ENCODE measurements at regions not wholly inside any gene's neighbourhood (a gene's known extent, or its start where the extent isn't known, plus 50 kb on each side); places are given as distances from the start of the nearest gene placed in this dataset.
"Not testable (repeated sequence)": the region's sequence is repeated elsewhere in the genome, so short reads cannot be mapped to it uniquely, and the experiment has no call there.

DNA sequence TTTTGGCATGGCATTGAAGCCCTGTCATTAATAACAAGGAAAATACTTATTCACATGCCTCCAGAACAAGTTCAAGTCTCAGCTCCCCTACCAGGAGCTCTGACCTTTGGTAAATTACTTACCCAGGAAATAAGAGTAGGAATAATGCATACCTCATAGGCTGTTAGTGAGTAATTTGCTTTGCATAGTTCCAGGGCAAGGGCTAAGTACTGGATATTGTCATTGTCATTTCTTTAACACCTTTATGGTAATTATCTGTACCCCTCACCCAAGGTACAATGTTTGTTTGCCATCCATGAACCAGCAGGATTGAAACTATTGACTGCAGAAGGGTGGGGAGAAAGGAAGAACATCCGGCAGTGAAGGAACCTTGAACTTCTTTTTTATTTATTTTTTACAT, 148.5 kb downstream of the SOX2 start:
- no peak for DNase-seq

DNA sequence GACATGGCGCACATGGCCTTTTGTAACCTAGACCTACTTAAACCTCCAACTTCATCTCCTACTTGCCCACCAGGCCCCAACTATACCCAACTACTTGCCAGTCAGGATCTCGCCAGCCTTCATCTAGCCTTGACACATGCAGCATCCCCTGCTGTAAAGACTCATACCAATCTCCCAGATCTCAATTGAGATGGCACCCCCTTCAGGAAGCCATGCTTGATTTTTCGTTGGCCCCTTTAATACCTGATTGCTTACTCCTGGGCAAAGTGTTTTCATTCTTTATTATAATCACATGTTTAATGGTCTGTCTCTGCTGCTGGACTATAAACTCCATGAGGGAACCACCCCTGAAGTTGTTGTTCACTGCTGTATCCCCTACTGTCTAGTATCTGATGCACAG, 150.8 kb downstream of the SOX2 start:
- no peak for DNase-seq

DNA sequence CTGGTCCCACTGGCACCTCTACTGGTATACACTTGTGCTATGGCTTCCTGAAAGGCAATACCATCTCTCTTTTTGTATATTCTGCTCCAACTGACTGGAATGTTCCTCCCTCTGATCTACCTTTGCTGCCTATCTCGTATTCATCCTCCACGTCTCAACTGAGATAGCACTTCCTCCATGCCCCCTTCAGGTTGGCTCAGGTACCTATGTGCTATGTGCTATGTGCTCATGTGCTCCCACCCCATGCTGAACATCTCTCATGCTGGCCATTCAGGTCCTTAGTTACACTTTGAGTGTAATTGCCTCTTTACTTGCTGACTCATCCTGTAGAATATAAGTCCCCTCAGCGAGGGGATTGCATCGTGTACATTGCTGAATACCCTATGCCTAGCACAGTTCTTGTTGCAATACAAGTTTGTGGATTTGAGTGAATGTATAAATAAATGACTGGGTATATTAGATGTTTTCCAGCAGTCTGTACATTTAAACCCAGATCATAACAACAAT, 156.9 kb downstream of the SOX2 start:
- no peak for DNase-seq

DNA sequence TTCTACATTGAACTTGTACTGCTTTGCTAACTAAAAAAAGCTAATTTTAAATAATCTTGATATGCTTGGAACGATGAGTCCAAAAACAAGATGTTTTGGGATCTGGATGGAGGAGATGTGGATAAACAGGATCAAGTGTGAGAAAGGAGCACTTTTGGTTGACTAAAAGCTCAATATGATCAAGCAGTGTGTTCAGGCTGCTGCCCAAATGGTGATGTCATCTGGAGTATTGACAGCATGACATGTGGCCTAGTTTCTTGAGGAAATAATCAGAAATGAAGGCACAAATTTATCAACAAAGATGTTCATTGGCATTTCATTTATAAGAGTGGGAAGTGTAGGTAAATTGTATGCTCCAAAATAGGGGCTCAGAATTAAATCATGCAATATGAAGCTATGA, 161.2 kb downstream of the SOX2 start:
- no peak for DNase-seq

DNA sequence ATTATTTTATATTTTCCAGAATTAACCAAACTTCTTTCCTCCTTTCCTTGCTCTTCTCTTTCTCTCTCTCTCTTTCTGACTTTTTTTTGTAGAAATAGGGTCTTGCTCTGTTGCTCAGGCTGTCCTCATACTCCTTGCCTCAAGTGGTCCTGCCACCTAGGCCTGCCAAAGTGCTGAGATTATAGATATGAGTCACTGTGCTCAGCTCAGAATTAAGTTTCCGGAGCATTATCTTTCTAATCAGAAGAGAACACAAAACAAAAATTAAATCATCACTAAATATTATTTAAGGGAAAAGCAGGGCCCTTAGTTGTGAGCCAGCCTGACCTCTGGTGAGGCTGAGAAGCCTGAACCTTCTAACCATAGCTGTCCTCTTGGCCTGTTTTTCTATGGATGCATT, 168.2 kb downstream of the SOX2 start:
- no peak for DNase-seq

DNA sequence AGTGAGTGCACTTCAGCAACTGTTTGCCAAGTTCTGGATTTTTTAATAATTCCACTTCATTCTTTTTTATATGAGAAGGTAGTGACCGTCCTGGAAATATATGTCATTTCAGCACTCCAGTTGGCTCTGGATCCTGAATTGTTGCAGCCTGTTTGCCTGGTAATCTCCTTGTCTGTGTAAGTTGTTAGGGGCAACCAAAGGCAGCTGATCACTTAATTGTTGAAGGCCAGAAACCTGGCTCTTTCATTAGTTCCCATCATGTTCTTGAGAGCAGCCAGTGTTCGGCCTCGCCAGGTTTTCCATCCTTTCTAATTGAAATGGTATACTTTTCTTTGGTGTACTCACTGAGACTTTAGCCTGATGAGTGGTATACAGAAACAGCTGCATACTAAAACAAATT, 168.6 kb downstream of the SOX2 start:
- no peak for DNase-seq

DNA sequence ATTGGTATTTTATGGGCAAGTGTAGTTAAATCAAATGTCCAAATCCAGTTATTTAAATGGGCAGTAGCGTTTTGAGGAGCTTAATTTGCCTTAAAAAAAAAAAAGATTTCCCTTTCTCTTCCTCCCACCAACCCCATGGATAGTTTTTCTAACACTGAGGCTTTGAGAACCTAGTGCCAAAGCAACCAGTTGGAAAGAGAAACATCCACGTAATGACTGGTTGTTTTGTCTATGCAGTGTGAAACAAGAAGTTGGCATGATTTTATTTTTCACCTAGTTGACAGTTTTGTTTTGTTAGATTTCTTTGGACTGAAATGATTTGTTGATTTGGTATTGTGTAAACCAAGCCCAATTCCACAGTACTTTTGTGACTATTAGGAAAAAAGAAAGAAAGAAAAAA, 170.0 kb downstream of the SOX2 start:
- no peak for DNase-seq

DNA sequence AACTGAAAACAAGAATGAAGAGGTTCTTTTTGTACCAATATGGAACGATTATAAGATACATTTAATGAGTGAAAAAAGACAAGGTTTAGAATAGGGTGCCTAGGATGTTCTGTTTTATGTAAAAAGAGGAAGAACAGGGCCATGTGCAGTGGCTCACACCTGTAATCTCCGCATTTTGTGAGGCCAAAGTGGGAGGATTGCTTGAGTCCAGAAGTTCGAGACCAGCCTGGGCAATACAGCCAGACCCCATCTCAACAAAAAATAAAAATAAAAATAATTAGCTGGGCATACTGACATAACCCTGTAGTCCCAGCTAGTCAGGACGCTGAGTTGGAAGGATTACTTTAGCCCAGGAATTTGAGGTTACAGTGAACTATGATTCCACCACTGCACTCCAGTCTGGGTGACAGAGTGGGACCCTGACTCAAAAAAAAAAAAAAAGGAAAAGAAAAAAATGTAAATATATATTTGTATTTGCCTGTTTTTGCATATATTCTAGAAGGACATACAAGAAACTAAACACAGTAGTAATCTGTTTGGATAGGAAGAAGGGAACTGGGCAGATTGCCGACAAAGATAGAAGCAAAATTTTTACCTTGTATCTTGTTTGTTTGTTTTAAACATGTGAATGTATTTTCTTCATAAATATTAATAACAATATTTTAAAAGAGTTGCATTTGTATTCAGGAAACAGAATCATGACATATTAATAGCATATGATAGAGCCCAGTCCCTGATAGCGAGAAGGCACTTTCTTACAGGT, 174.3 kb downstream of the SOX2 start:
- no peak for DNase-seq

DNA sequence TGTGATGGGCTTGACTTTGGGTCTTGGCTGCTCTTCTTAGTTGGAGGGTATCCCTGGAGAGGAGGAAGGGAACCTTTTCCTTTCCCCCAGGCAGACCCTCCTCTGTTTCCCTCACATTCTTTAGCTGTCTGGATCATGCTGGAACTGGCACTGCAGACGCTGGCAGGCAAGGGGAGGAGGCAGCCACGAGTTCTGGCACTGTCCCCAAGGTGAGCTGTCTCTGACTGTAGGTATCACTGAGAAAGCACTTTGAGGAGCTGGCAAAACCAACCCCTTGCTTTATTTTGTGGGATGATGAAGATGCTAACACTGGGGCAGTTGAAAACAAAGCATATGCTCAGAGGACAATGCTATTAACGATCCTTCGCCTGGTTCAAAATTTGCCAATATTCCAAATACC, 175.0 kb downstream of the SOX2 start:
- DNase-seq: no peak

DNA sequence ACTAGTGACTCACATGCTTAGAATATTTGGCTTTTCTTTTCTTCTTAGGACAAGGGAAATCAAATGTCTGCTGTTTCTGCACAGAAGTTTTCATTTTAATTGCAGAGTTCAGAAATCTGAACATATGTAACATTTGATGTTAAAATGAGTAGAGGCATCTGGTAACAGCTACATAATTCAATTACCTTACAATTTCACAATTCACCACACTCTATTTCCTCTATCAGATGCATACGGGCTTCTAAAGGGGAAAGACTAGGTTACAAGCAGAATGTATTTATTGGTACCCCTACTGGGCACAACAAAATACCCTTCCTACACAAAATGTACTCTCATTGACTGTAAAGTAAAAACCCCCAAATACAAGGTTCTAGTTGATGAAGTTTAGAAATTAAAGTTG, 176.0 kb downstream of the SOX2 start:
- no peak for DNase-seq

DNA sequence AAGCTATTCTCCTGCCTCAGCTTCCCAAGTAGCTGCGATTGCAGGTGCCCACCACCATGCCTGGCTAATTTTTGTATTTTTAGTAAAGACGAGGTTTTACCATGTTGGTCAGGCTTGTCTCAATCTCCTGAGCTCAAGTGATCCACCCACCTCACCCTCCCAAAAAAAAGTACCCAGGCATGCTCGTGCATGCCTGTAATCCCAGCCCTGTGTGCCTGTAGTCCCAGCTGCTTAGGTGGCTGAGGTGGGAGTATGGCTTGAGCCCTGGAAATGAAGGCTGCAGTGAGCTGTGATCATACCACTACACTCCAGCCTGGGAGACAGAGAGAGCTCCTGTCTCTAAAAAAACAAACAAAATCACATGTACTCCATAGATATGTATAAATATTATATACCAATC, 176.5 kb downstream of the SOX2 start:
- DNase-seq: no peak

DNA sequence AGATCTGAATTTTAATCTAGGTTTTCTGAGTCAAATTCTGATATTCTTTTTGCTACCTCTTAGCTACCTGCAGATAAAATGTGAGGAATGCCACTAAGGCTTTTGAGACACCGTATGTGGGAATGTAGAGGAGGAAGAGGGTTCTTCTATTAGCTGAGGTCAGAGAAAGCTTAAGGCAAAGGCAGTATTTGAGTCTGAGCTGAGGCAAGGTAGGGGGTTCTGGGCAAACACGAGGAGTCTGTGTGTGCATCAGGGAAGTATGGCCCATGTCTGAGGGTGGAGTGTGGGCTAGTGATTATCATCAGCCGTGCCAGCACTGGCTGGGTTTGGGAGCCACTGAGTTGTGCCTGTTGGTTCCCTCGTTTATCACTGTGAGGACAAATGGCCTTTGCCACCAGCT, 181.1 kb downstream of the SOX2 start:
- DNase-seq: no peak

DNA sequence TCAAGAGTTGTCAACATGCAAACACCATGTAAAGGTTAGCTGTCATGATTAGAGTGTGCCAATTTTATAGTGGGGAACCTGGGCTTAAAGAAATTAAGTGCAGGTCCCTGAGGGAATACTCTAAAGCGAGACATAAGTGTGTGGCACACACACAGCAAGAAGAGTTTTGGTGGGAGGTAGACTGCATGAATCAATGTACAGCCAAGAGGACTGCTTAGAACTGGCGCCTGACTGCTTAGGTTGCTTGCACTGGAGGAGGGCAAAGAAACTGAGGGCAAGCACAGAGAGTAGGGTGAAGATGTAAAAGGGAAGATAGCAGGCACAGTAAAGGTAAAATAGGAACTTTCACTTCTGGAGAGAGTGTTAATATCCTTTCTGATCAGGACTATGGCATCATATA, 184.9 kb downstream of the SOX2 start:
- no peak for DNase-seq

DNA sequence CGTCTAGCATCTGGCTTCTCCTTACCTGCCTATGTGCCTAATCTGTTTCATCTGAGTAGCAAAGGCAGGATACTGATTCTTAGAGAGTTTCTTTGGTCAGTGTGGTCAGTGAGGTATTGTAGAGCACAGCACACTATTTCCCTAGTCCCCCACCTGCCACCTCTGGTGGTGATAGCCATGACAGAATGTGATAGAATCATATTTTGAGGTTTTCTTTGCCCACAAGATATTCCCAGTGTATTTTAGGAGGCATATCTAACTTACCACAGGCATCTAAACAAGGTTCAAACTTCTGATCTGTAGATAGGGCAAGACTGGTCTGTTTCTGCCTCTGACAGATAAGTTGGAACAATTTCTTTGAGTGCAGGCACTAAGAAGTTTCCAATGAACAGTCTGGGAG, 188.0 kb downstream of the SOX2 start:
- no peak for DNase-seq

DNA sequence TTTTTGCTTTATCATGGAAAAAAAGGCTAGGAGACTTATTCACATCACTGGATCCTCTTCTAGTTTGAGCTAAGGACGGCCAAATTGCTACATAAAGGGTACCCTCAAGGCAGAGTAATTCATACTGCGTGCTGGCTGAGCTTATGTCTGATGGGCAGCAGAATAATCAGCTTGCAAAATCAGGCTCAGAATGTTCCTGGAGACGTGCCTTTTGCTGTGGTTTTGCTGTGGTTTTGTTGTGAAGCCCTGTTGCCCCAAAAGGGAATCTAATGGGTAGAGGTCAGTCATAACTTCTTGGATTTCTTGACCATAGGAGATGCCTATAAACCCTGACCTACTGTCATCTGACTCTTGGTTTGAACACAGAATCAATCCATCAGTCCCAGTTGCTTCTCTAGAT, 189.9 kb downstream of the SOX2 start:
- DNase-seq: no peak

DNA sequence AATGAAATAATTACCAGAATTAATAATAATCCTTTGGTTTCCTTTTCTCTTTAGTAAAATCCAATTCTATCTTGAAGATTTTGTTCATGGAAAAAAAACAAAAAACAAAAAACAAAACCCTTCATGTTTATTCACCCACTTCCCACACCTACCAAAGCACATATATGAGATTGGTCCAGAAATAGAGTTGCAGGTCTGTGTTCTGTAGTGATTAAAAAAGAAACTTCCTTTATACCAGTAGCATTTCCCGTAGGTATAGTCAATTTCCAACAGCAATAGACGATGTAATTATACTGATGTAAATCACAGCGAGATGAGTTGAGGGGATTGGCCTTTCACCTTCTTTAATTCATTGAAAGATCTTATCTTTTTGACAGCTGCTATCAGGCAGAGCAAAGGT, 194.6 kb downstream of the SOX2 start:
- DNase-seq: no peak

DNA sequence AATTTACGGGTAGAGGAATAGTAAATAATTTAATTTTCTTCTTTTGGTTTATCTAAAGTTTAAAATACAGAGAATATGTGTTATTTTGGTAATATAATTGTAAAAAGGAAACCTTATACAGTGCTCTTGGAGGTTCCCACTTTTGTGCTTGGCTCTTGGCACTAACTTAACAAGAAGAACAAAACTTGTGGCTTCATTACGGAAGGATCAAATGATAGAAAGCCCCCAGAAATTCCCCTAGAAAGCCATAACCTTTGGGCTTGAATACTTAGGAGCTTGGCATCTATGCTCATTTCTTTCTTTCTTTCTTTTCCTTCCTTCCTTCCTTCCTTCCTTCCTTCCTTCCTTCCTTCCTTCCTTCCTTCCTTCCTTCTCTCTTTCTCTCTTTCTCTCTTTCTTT, 197.5 kb downstream of the SOX2 start:
- no peak for DNase-seq

DNA sequence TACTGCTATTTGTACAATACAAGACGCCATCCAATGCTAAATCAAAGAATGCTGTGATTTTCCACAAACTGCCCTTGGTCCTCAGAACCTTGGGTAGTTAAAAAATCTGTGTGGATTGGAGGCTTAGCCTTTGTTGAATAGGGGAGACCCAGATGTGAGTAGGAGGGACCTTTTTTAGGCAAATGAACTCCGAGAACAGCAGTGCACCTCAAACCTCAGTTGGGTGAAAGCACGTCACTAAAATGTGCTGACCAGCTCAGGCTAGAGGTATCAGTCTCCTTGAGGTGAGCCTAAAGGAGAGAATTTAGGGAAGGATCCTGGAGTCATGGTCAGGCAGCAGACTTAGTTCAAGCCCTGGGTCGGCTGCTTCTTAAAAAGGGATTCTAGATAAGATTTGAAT, 200.7 kb downstream of the SOX2 start:
- DNase-seq: no peak

DNA sequence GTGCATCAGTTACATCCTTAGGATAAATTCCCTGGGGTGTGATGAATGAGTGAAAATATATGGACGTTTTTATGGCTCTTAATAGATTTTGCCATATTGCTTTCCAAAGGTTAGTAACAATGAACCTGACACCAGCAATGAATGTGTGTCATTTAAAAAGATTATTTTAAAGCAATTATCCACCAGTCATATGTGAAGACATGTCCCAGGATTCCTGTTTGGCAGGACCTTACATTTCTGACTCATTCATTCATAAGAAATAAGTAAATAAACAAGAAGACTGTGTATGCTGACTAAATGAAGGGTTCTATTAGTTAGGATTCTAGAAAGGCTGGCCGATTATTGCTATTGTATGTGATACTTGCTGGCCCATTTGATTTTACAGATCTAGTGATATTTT, 201.5 kb downstream of the SOX2 start:
- DNase-seq: no peak

DNA sequence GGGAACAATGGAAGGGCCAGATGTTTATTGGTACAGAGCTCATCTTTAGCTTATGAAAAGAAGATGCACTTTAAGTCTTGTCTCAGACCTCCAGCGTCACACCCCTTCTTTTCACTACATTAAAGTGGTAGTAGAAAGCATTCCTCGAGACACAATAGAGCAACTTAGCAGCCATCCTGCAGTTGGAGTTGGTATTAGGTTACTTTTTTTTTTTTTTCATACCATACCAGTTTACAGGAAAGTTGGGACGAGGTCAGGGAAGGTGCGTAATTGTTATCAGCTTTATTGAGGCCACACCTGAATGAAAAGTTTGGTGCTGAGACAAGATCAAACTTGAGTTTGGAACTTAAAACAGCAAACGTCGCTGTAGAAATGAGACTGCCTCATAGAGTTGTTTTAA, 203.8 kb downstream of the SOX2 start:
- no peak for DNase-seq

DNA sequence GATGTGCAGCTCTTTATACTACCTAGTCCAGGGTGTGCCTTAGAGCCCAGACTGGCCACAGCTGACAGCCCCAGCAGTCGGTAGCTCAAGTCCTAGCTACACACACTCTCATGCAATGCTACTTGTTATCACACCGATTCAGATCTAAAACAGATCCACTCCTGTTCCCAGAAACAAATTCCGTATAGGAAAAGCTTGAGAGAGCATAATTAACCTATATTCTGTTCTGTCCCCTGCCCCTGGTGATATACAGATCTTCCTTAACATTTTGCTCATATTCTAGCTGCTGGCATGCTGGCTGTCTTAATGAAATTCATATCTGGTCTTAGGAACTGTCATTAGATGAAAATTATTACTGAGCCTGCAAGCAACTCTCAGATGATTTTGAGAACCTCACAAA, 204.3 kb downstream of the SOX2 start:
- no peak for DNase-seq

DNA sequence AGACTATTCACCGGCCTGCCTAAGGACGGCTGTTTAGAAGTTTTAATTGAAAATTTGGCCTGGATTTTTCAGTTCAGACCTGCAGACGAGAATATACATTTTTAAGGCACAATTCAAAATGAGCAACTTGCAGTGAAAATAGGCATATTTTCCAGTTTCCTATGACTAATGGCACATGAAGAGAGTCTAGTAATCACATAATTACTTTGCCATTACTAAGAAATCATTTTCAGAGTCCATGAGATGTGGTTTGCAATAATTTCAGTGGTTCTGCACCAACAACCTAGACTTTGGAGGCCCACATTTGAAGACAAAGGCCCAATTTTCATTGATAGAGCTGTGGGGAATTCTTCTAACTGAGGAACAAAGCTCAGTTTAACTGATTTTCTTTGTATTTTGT, 205.3 kb downstream of the SOX2 start:
- DNase-seq: no peak

DNA sequence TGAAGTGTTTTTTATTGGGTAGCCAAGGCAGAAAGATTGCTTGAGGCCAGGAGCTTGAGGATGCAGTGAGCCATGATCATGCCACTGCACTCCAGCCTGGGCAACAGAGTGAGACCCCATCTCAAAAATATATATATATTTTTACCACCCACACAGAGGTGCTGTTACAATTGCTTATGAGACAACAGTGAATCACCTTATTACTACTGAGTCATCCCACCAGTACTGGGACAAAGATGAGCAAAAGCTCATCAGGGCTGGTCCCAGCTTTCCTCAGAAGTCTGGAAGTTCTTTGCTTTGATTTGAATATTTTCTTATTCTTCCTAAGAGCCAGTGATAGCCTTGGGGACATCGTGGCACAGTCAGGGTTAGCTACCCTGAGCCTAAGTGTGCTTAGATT, 207.7 kb downstream of the SOX2 start:
- DNase-seq: no peak

DNA sequence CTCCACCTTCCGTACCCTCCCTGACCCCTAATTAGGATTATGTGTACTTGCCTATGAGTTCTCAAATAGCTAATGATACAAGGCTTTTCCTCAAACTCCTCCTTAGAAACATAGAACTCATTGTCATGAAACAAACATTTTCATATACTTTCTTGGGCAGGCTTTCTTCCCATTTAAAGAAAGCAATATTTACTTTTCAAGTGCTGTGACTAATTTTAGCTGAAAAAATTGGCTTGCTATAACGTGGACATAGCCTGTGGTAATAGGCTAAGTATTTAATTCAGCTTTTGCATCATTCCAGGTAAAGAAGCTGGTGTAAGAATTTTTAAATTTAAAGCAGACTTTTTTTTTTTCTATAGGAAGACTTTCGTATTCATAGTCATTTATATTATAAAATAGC, 208.7 kb downstream of the SOX2 start:
- no peak for DNase-seq

DNA sequence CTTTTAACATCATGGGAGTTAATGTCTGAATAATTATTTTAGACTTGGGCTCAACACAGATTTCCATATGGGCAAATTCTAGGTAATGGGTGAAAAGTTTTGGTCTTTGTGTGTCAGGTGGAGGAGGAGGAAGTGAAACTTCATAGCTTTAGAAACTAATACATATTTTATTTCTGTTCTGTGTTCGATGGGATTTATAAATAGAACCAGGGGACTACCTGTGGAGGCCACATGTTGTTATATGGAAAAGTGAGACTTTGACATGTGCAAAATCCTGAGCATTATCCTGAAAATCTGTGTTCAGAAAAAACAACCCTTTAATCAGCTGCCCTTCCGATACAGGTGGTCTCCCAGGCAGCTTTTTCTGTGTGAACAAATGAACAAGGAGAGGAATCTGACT, 209.5 kb downstream of the SOX2 start:
- DNase-seq: no peak

DNA sequence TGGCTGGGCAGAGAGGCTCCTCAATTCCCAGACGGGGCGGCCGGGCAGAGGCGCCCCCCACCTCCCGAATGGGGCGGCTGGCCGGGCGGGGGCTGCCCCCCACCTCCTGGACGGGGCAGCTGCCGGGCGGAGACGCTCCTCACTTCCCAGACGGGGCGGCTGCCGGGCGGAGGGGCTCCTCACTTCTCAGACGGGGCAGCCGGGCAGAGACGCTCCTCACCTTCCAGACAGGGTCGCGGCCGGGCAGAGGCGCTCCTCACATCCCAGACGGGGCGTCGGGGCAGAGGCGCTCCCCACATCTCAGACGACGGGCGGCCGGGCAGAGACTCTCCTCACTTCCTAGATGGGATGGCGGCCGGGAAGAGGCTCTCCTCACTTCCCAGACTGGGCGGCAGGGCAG, 214.1 kb downstream of the SOX2 start:
- not testable (repeated sequence) for DNase-seq
